Choroid plexus epithelial cell (primary cell): ENCODE measurements at regions not wholly inside any gene's neighbourhood (a gene's known extent, or its start where the extent isn't known, plus 50 kb on each side); places are given as distances from the start of the nearest gene placed in this dataset.

Experiments used
- DNase-seq: peaks from one replicate; pipeline ENCODE4 v3.0.0-alpha.2; 2010; ENCODE audit warnings: low read depth
- H3K4me3 ChIP-seq: 2 replicates; pipeline ENCODE4 v1.5.1; 2011; ENCODE audit warnings: low read depth, mild to moderate bottlenecking, control low read depth, low read length, moderate library complexity
- CTCF ChIP-seq: conservative IDR thresholded peaks from 2 replicates; pipeline ENCODE4 v1.5.1; 2011; ENCODE audit warnings: low read depth, mild to moderate bottlenecking, control low read depth, inconsistent platforms, low read length, moderate library complexity

GRCh38 chr6:43875849-43876572, 106.0 kb downstream of the VEGFA start:
- TF ChIP-seq CTCF, result no peak
- H3K4me3 ChIP-seq, result no peak overlapping the region

DNA sequence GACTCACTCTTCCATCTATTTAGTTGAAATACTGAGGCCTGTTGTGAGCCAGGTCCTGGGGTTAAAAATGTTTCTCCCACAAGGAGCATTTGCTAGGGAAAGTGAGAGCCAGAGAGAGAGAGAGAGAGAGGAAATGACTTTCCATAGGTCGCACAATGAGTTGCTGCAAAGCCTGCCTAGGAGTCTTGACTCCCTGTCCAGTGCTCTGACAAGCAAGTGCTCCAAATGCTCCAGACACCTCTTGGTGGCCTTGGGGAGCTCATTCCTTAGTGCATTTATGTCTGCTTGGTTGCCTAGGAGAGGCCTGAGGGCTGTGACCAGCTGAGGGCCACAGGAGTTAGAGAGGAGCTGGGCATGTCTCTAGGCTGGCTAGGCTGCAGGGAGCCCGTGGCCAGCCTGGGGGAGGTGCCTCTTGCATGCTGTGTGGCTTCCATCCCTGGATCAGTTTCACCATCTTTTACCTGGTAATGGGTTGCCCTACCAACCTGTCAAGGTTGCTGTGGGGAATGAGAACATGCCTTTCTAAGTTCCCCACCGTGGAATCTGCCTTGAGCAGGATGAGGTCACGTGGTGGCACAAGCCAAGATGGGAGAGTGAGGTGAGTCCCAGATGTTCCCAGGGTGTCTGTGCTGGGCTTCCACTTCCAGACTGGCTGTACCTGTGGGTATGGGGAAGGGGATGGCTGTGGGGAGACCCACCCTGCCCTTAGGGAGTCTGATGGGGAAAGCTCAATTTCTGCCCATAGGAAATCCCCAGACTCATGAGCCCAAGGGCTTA, 105.0 kb downstream of the VEGFA start:
- no peak for DNase-seq
- no peak for TF ChIP-seq CTCF
- no peak overlapping the region for H3K4me3 ChIP-seq

More at GRCh38 chr6:43875849-43876572, 106.0 kb downstream of the VEGFA start:
- no peak for DNase-seq

- DNase-seq, result no peak
- no peak overlapping the region for H3K4me3 ChIP-seq
- TF ChIP-seq CTCF, result no peak
Observed at GRCh38 chr6:43873806-43874714, 104.0 kb downstream of the VEGFA start.

DNA sequence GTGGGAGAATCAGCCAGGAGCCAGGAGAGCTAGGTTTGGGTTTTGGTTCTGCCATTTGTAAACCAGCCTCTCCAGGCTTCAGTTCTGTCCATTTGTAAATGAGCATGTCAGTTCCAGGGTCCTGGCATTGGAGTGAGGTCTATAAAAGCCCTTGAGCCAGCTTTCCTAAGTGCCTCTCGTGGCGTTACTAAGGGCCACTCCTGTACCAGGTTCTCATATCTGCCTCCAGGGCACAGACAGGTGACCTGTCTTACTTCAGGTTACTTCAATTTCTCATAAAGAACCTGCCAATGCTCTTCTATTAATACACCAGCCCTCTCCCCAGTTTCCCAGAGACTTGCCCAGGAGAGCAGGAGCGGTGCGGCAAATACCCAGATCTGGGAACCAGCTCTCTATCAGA, 101.9 kb downstream of the VEGFA start:
- H3K4me3 ChIP-seq, result no peak overlapping the region
- DNase-seq, result no peak
- no peak for TF ChIP-seq CTCF

DNA sequence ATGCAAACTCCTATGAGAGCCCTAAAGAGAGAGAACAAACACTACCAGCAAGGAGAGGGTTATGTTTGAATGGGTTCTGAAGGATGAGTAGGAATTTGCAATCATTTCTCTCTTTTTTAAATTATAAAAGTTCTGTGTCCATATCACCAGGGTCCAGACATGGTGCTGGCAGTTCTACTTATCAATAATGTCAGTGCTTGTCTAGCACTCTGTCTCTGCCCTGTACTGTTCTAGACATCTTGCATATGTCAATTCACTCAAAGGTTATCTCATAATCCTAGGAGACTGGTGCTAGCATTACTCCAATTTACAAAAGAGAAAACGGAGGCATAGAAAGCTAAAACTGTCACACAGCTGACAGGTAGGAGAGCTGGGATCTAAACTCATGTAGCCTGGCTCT, 101.3 kb downstream of the VEGFA start:
- no peak for DNase-seq
- TF ChIP-seq CTCF, result no peak
- no peak overlapping the region for H3K4me3 ChIP-seq

- no peak for TF ChIP-seq CTCF
- no peak for DNase-seq
- no peak overlapping the region for H3K4me3 ChIP-seq
Observed at GRCh38 chr6:43870660-43871061, 100.7 kb downstream of the VEGFA start.
